Neural crest cell (in vitro differentiated cells): ENCODE measurements at regions not wholly inside any gene's neighbourhood (a gene's known extent, or its start where the extent isn't known, plus 50 kb on each side); places are given as distances from the start of the nearest gene placed in this dataset.

Experiments
- DNase-seq: peaks from one replicate; pipeline ENCODE4 v3.0.0; 2021; ENCODE audit warnings: low read depth, mixed read lengths, low spot score
- H3K27ac Mint-ChIP-seq: one replicate; pipeline ENCODE4 v1.8.0; 2021; ENCODE audit warnings: mild to moderate bottlenecking, mixed read lengths; ENCODE audit not compliant: unreplicated experiment
- H3K27me3 Mint-ChIP-seq: 2 replicates; pipeline ENCODE4 v1.8.0; 2021; ENCODE audit warnings: low read depth, mild to moderate bottlenecking, mixed read lengths
- H3K36me3 Mint-ChIP-seq: 2 replicates; pipeline ENCODE4 v1.8.0; 2021; ENCODE audit warnings: low read depth, mild to moderate bottlenecking, mixed read lengths
- H3K4me1 Mint-ChIP-seq: 2 replicates; pipeline ENCODE4 v1.8.0; 2021; ENCODE audit warnings: mixed read lengths
- H3K4me3 Mint-ChIP-seq: one replicate; pipeline ENCODE4 v1.8.0; 2021; ENCODE audit warnings: mild to moderate bottlenecking, mixed read lengths
- H3K9me3 Mint-ChIP-seq: 2 replicates; pipeline ENCODE4 v1.8.0; 2021; ENCODE audit warnings: mixed read lengths
- TF ChIP-seq, protein P1 (sequence below): fragments of 200-600 bp; sonication (generic); conservative IDR thresholded peaks from 2 replicates; pipeline ENCODE4 v1.5.0; 2021; ENCODE audit warnings: antibody characterized with exemption, mild to moderate bottlenecking

GRCh38 chr15:95503640-95504225 lies 826.8 kb upstream of the NR2F2 start:
- H3K4me3 Mint-ChIP-seq = no peak overlapping the region
- no peak overlapping the region for H3K27ac Mint-ChIP-seq
- no peaks in the 10 kb centered on the region for H3K27me3 Mint-ChIP-seq
- no peak for DNase-seq
- peaks cover 5% of the 10 kb centered on the region for H3K36me3 Mint-ChIP-seq
- TF ChIP-seq, protein P1, sequence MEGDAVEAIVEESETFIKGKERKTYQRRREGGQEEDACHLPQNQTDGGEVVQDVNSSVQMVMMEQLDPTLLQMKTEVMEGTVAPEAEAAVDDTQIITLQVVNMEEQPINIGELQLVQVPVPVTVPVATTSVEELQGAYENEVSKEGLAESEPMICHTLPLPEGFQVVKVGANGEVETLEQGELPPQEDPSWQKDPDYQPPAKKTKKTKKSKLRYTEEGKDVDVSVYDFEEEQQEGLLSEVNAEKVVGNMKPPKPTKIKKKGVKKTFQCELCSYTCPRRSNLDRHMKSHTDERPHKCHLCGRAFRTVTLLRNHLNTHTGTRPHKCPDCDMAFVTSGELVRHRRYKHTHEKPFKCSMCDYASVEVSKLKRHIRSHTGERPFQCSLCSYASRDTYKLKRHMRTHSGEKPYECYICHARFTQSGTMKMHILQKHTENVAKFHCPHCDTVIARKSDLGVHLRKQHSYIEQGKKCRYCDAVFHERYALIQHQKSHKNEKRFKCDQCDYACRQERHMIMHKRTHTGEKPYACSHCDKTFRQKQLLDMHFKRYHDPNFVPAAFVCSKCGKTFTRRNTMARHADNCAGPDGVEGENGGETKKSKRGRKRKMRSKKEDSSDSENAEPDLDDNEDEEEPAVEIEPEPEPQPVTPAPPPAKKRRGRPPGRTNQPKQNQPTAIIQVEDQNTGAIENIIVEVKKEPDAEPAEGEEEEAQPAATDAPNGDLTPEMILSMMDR = no peak
- H3K9me3 Mint-ChIP-seq = peaks cover 3% of the 10 kb centered on the region
- no peaks in the 10 kb centered on the region for H3K4me1 Mint-ChIP-seq

DNA sequence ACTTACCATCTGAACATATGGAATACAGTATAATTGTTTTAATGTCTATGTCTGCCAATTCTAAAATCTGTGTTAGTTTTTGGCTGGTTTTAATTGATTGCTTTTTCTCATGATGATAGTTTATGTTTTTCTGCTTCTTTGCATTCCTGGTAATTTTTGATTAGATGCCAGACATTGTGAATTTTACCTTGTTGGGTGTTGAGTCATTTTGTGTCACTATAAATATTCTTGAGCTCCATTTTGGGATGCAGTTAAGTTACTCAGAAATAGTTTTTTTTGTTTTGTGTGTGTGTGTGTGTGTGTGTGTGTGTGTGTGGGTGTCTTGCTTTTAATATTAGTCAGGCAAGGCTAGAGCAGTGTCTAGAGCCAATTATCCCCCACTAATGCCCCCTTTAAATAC lies 818.8 kb upstream of the NR2F2 start:
- DNase-seq = no peak
- H3K4me3 Mint-ChIP-seq = no peak overlapping the region
- H3K4me1 Mint-ChIP-seq = no peaks in the 10 kb centered on the region
- peaks cover 14% of the 10 kb centered on the region for H3K9me3 Mint-ChIP-seq
- TF ChIP-seq, protein P1 = no peak
- peaks cover 5% of the 10 kb centered on the region for H3K36me3 Mint-ChIP-seq
- no peaks in the 10 kb centered on the region for H3K27me3 Mint-ChIP-seq
- H3K27ac Mint-ChIP-seq = no peak overlapping the region

DNA sequence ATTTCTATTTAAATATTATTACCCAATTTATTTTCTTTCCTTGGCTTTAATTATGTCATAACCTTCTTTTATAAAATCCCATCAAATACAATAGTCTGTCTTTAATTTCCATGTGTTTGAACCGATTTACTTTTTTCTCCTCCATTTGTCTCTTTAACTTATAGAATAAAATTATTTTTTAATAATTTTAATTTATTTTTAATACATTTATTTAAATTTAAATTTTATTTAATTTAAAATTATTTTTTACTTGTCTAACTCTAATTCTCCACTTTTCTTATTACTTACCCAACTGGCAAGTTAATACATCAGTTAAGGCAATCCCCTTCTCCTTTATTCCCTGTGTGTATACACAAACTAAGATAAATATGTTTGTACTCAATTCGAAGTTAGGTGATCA lies 817.6 kb upstream of the NR2F2 start:
- Mint-ChIP-seq H3K36me3 (peaks cover 5% of the 10 kb centered on the region), H3K27me3 (no peaks in the 10 kb centered on the region), H3K27ac (no peak overlapping the region), H3K4me3 (no peak overlapping the region), H3K4me1 (no peaks in the 10 kb centered on the region), H3K9me3 (peaks cover 16% of the 10 kb centered on the region)
- no peak for DNase-seq
- TF ChIP-seq, protein P1 = no peak

DNA sequence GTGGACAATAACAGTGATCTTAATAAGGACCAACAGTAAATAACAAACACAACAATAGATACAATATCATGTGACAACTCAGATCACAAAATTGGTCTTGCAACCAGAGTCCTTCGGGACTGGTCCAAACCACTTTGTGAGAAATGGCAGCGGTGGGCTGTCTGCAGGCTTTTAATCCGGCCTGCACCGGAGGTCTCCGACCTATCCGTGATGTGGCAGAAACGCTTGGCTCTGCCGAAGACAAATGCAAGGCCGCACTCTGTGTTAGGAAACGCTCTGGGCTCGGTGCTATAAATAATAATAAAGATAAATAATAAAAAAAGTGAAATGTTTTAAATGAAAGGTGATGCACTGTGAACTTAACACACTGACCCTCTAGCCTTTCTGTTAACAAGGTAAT lies 810.6 kb upstream of the NR2F2 start:
- DNase-seq = no peak
- H3K36me3 Mint-ChIP-seq = peaks cover 7% of the 10 kb centered on the region

DNA sequence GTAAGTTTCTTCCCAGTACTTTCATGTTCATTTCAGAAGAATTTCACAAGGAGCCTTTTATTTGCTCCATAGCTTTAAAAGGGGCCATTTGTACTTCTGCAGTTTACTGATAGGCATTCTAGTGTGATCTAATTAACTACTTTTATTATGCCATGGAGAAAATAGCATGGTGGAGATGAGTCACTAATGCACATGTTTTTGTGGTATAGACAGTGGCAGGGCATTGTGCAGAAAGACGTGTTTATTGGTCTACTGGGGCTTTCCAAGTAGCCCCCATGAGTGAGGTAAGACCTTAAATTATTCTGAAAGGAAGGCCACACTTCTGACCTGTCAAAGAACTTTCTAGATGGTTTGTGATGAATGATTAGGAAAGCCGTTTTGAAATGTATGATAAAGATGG lies 810.0 kb upstream of the NR2F2 start:
- Mint-ChIP-seq H3K36me3 (peaks cover 9% of the 10 kb centered on the region), H3K27me3 (no peaks in the 10 kb centered on the region), H3K9me3 (peaks cover 14% of the 10 kb centered on the region), H3K4me1 (peaks cover 5% of the 10 kb centered on the region), H3K27ac (no peak overlapping the region), H3K4me3 (no peak overlapping the region)
- TF ChIP-seq, protein P1 = no peak
- DNase-seq = no peak

More for the DNA sequence above, 810.6 kb upstream of the NR2F2 start:
- Mint-ChIP-seq H3K4me1 (peaks cover 5% of the 10 kb centered on the region), H3K27ac (no peak overlapping the region), H3K27me3 (no peaks in the 10 kb centered on the region), H3K9me3 (peaks cover 8% of the 10 kb centered on the region), H3K4me3 (no peak overlapping the region)
- TF ChIP-seq, protein P1 = no peak
